T1000 (cell line): ENCODE measurements at regions not wholly inside any gene's neighbourhood (a gene's known extent, or its start where the extent isn't known, plus 50 kb on each side); places are given as distances from the start of the nearest gene placed in this dataset.
A peak's percentile ranks its signal among the peaks of the same experiment; 100 is the strongest.
"Not testable (repeated sequence)": the region's sequence is repeated elsewhere in the genome, so short reads cannot be mapped to it uniquely, and the experiment has no call there.

Source experiments
- DNase-seq: peaks from one replicate; lab custom pipeline; 2025; ENCODE audit warnings: mixed read lengths; lab: John Stamatoyannopoulos, UW

- not testable (repeated sequence) for DNase-seq
Measured at GRCh38 chr4:153106736-153107135, 97.5 kb upstream of the TRIM2 start.

- no peak for DNase-seq
Measured at GRCh38 chr4:153107246-153107645, 97.0 kb upstream of the TRIM2 start.

GRCh38 chr4:153109296-153109849 is 94.9 kb upstream of the TRIM2 start:
- no peak for DNase-seq

GRCh38 chr4:153110739-153111138 is 93.5 kb upstream of the TRIM2 start:
- no peak for DNase-seq

GRCh38 chr4:153111426-153112040 is 92.7 kb upstream of the TRIM2 start:
- DNase-seq, result no peak

GRCh38 chr4:153112041-153112441 is 92.2 kb upstream of the TRIM2 start:
- no peak for DNase-seq

GRCh38 chr4:153113061-153113837 is 91.0 kb upstream of the TRIM2 start:
- no peak for DNase-seq

- DNase-seq, result no peak
Measured at GRCh38 chr4:153113838-153114105, 90.5 kb upstream of the TRIM2 start.

- DNase-seq, result peak; percentile 28
Measured at GRCh38 chr4:153114771-153115321, 89.4 kb upstream of the TRIM2 start.

- DNase-seq, result peak; percentile 15
Measured at GRCh38 chr4:153115322-153116290, 88.6 kb upstream of the TRIM2 start.

GRCh38 chr4:153116291-153116680 is 88.0 kb upstream of the TRIM2 start:
- no peak for DNase-seq

- no peak for DNase-seq
Measured at GRCh38 chr4:153116801-153117200, 87.4 kb upstream of the TRIM2 start.

GRCh38 chr4:153117554-153117953 is 86.7 kb upstream of the TRIM2 start:
- no peak for DNase-seq

GRCh38 chr4:153119626-153120025 is 84.6 kb upstream of the TRIM2 start:
- DNase-seq, result no peak

GRCh38 chr4:153120235-153120634 is 84.0 kb upstream of the TRIM2 start:
- no peak for DNase-seq

GRCh38 chr4:153122855-153123254 is 81.4 kb upstream of the TRIM2 start:
- DNase-seq, result no peak

- DNase-seq, result no peak
Measured at GRCh38 chr4:153126137-153126536, 78.1 kb upstream of the TRIM2 start.

GRCh38 chr4:153127760-153128494 is 76.3 kb upstream of the TRIM2 start:
- DNase-seq, result peak; percentile 63

- DNase-seq, result no peak
Measured at GRCh38 chr4:153131596-153131995, 72.6 kb upstream of the TRIM2 start.

- DNase-seq, result no peak
Measured at GRCh38 chr4:153137159-153137558, 67.1 kb upstream of the TRIM2 start.
